HL-60 (cell line): ENCODE measurements at regions not wholly inside any gene's neighbourhood (a gene's known extent, or its start where the extent isn't known, plus 50 kb on each side); places are given as distances from the start of the nearest gene placed in this dataset.

ENCODE experiments used
- DNase-seq, 2 experiments: peaks; one replicate each; pipeline ENCODE4 v3.0.0-alpha.2; 2010 to 2020; ENCODE audit warnings: low read depth in 1 of 2, low spot score in 1 of 2
- H3K27ac ChIP-seq: fragments of 250-450 bp; sonication (Bioruptor Pico); replicated peaks from 2 replicates; pipeline ENCODE4 v1.5.1; 2020; ENCODE audit warnings: mild to moderate bottlenecking, moderate library complexity
- H3K27me3 ChIP-seq: fragments of 250-450 bp; sonication (Bioruptor Pico); 2 replicates; pipeline ENCODE4 v1.5.1; 2021; ENCODE audit warnings: mild to moderate bottlenecking, moderate library complexity; ENCODE audit not compliant: insufficient read depth, poor library complexity, severe bottlenecking
- H3K4me3 ChIP-seq: replicated peaks from 2 replicates; pipeline ENCODE4 v1.5.1; 2011; ENCODE audit warnings: mild to moderate bottlenecking, control low read depth, low read length; ENCODE audit not compliant: insufficient read depth
- GABPA ChIP-seq: IDR thresholded peaks from 2 replicates; pipeline ENCODE4 v1.6.1; 2012; ENCODE audit warnings: low read depth
- POLR2AphosphoS5 ChIP-seq: IDR thresholded peaks from 2 replicates; pipeline ENCODE4 v1.6.1; 2012; ENCODE audit warnings: low read depth
- SPI1 ChIP-seq: IDR thresholded peaks from 2 replicates; pipeline ENCODE4 v1.6.1; 2012; ENCODE audit warnings: low read depth, mild to moderate bottlenecking, borderline replicate concordance
- TF ChIP-seq, protein P1 (sequence below): IDR thresholded peaks from 2 replicates; pipeline ENCODE4 v1.6.1; 2012; ENCODE audit warnings: low read depth; ENCODE audit not compliant: insufficient replicate concordance
- TF ChIP-seq, protein P2 (sequence below): IDR thresholded peaks from one replicate; pipeline ENCODE4 v1.5.1; 2011; ENCODE audit warnings: low read length, control low read depth, inconsistent platforms; ENCODE audit not compliant: insufficient read depth

DNA sequence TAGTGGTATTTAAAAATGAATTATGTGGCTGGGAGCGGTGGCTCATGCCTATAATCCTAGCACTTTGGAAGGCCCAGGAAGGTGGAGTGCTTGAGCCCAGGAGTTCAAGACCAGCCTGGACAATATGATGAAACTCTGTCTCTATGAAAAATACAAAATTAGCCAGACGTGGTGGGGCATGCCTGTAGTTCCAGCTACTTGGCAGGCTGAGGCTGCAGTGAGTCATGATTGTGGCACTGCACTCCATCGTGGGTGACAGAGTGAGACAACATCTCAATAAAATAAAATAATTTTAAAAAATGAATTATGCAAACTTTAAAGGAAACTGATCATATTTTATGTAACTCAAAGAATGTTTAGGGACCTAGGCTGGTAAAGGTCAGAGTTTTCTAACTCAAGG, 310.8 kb upstream of the DMRT1 start:
- Histone ChIP-seq H3K27ac (no peak overlapping the region), H3K4me3 (no peak overlapping the region), H3K27me3 (peaks cover 10% of the 10 kb centered on the region)
- no peak for DNase-seq
- TF ChIP-seq, protein P1, sequence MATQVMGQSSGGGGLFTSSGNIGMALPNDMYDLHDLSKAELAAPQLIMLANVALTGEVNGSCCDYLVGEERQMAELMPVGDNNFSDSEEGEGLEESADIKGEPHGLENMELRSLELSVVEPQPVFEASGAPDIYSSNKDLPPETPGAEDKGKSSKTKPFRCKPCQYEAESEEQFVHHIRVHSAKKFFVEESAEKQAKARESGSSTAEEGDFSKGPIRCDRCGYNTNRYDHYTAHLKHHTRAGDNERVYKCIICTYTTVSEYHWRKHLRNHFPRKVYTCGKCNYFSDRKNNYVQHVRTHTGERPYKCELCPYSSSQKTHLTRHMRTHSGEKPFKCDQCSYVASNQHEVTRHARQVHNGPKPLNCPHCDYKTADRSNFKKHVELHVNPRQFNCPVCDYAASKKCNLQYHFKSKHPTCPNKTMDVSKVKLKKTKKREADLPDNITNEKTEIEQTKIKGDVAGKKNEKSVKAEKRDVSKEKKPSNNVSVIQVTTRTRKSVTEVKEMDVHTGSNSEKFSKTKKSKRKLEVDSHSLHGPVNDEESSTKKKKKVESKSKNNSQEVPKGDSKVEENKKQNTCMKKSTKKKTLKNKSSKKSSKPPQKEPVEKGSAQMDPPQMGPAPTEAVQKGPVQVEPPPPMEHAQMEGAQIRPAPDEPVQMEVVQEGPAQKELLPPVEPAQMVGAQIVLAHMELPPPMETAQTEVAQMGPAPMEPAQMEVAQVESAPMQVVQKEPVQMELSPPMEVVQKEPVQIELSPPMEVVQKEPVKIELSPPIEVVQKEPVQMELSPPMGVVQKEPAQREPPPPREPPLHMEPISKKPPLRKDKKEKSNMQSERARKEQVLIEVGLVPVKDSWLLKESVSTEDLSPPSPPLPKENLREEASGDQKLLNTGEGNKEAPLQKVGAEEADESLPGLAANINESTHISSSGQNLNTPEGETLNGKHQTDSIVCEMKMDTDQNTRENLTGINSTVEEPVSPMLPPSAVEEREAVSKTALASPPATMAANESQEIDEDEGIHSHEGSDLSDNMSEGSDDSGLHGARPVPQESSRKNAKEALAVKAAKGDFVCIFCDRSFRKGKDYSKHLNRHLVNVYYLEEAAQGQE: no peak
- TF ChIP-seq SPI1: no peak
- no peak for TF ChIP-seq POLR2AphosphoS5
- no peak for TF ChIP-seq GABPA
- TF ChIP-seq, protein P2, sequence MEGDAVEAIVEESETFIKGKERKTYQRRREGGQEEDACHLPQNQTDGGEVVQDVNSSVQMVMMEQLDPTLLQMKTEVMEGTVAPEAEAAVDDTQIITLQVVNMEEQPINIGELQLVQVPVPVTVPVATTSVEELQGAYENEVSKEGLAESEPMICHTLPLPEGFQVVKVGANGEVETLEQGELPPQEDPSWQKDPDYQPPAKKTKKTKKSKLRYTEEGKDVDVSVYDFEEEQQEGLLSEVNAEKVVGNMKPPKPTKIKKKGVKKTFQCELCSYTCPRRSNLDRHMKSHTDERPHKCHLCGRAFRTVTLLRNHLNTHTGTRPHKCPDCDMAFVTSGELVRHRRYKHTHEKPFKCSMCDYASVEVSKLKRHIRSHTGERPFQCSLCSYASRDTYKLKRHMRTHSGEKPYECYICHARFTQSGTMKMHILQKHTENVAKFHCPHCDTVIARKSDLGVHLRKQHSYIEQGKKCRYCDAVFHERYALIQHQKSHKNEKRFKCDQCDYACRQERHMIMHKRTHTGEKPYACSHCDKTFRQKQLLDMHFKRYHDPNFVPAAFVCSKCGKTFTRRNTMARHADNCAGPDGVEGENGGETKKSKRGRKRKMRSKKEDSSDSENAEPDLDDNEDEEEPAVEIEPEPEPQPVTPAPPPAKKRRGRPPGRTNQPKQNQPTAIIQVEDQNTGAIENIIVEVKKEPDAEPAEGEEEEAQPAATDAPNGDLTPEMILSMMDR: no peak

DNA sequence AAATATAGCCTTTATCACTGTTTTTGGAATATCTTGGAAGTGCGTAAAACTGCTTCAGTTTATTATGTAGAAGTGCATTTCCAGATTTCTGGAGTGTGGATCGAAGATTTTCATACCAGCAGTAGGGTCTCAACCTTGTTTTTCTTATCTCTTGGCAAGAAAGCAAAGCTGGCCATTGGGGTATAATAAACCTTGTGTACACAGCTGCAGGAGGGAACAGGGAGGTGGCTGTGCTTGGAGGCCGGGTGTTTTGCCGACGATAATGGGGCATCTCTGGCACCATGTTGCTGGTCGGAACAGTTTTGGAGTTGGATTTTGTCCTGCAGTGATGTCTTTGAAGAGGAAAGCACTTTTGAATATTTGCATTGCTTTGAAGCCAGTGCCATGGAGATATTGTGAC, 308.8 kb upstream of the DMRT1 start:
- Histone ChIP-seq H3K27me3 (peaks cover 10% of the 10 kb centered on the region), H3K4me3 (no peak overlapping the region), H3K27ac (no peak overlapping the region)
- DNase-seq: no peak
- TF ChIP-seq, protein P1: no peak
- TF ChIP-seq, protein P2: no peak
- TF ChIP-seq GABPA: no peak
- TF ChIP-seq SPI1: no peak
- no peak for TF ChIP-seq POLR2AphosphoS5

DNA sequence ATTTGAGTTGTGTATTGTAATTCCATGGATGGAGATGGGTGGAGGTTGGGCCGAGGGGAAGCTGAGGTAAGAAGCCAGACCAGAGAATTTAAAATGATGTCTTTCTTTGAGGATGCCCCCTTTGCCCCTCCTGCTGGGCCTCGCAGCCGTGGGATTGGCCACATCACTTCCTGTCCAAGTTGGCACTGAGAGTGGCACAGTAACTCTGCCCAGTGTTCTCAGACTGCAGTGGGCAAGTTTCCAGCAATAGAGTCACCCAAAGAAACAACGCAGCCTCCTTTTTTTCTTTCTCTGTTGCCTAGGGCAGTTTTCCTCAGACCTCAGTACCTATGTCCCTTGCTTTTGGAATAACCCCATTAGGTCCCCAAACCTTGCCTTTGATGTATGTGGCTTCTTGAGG, 306.6 kb upstream of the DMRT1 start:
- H3K4me3 ChIP-seq: no peak overlapping the region
- no peak for DNase-seq
- no peak overlapping the region for H3K27ac ChIP-seq
- TF ChIP-seq, protein P2: no peak
- no peak for TF ChIP-seq POLR2AphosphoS5
- no peak for TF ChIP-seq SPI1
- TF ChIP-seq GABPA: no peak
- TF ChIP-seq, protein P1: no peak
- H3K27me3 ChIP-seq: peaks cover 10% of the 10 kb centered on the region
